ENCODE measurements at regions not wholly inside any gene's neighbourhood (a gene's known extent, or its start where the extent isn't known, plus 50 kb on each side); places are given as distances from the start of the nearest gene placed in this dataset.

DNA sequence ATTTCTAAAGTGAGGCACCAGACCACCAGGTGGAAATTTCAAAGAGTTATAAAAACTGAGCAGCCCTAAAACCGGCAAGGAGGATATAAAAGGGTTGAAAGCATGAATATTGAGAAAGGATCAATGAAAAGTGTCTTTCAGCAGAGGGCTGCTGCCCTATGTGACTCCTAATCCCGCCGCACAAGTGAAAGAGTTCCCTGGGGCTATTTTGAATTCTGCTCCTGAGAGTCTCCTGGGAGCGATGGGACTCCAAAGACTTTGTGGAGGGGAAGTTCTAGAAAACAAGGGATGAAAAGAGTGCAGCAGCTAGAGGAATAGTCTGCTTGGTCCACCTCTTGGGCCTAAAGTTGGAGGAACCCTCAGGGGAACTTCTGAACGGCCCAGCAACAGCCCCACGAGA, 205.2 kb downstream of the SP3 start:
- Histone ChIP-seq H3K4me3 (ENCODE audit: low read length) (no peak overlapping the region), H3K9me3 (ENCODE audit: control insufficient read depth in 2 of 3, low read length in 3 of 3) (no peaks in the 10 kb centered on the region), H3K27ac (ENCODE audit: low read depth, low read length) (no peak overlapping the region), H3K36me3 (ENCODE audit: control insufficient read depth in 2 of 3, insufficient read depth in 3 of 3, low read length in 3 of 3) (no peaks in the 10 kb centered on the region), H3K27me3 (ENCODE audit: control insufficient read depth in 2 of 2, insufficient read depth in 2 of 2, low read length in 2 of 2) (peaks cover 0 to 4% of the 10 kb centered on the region in 2 donors), H3K4me1 (ENCODE audit: control insufficient read depth in 2 of 2, insufficient read depth in 2 of 2, low read length in 2 of 2) (no peaks in the 10 kb centered on the region)
- Mint-ChIP-seq H3K27me3 (peaks cover 0 to 28% (median 8%) of the 10 kb centered on the region in 5 donors), H3K4me3 (no peak overlapping the region), H3K9me3 (no peaks in the 10 kb centered on the region), H3K27ac (no peak overlapping the region), H3K4me1 (no peaks in the 10 kb centered on the region), H3K36me3 (no peaks in the 10 kb centered on the region)
- POLR2A ChIA-PET: no interaction called here
- DNase-seq: no peak
- ATAC-seq: no peak
- CTCF ChIA-PET: no interaction called here
- intact Hi-C loops (cut with micrococcal nuclease): no loop called here

DNA sequence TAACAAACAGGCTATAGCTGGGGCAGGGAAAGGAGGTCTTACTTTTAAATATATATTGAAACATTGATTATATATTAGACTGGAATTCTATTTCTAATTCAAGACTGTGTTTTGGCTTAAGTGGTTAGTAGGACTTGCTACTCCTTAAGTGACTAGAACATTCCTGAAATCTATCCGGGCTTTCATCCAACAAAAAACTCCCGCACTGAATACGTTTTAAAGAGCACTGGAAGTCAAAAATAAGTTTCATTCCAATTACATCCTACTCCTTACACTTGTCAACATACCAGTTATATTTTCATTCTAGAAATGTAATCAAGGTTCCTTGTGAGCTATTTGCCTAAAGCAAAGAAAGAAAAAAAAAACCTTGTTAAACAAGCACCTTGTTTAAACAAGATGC, 204.6 kb downstream of the SP3 start:
- DNase-seq (no peak), ATAC-seq (no peak)
- Histone ChIP-seq H3K36me3 (ENCODE audit: control insufficient read depth in 2 of 3, insufficient read depth in 3 of 3, low read length in 3 of 3) (no peaks in the 10 kb centered on the region), H3K4me3 (ENCODE audit: low read length) (no peak overlapping the region), H3K27ac (ENCODE audit: low read depth, low read length) (no peak overlapping the region), H3K4me1 (ENCODE audit: control insufficient read depth in 2 of 2, insufficient read depth in 2 of 2, low read length in 2 of 2) (no peaks in the 10 kb centered on the region), H3K27me3 (ENCODE audit: control insufficient read depth in 2 of 2, insufficient read depth in 2 of 2, low read length in 2 of 2) (peaks cover 0 to 4% of the 10 kb centered on the region in 2 donors), H3K9me3 (ENCODE audit: control insufficient read depth in 2 of 3, low read length in 3 of 3) (no peaks in the 10 kb centered on the region)
- H3K27ac Mint-ChIP-seq: no peak overlapping the region
- H3K36me3 Mint-ChIP-seq: no peaks in the 10 kb centered on the region
- CTCF ChIA-PET: no interaction called here
- POLR2A ChIA-PET: no interaction called here
- peaks cover 0 to 28% (median 8%) of the 10 kb centered on the region in 5 donors for H3K27me3 Mint-ChIP-seq
- H3K9me3 Mint-ChIP-seq: no peaks in the 10 kb centered on the region
- no peak overlapping the region for H3K4me3 Mint-ChIP-seq
- no peaks in the 10 kb centered on the region for H3K4me1 Mint-ChIP-seq
- intact Hi-C loops (cut with micrococcal nuclease): no loop called here

GRCh38 chr2:173761603-173762119, 203.5 kb downstream of the SP3 start:
- H3K4me1 Mint-ChIP-seq: no peaks in the 10 kb centered on the region
- ChIA-PET CTCF (no interaction called here), POLR2A (no interaction called here)
- H3K9me3 ChIP-seq (ENCODE audit: control insufficient read depth in 2 of 3, low read length in 3 of 3): no peaks in the 10 kb centered on the region
- no peaks in the 10 kb centered on the region for H3K36me3 ChIP-seq (ENCODE audit: control insufficient read depth in 2 of 3, insufficient read depth in 3 of 3, low read length in 3 of 3)
- no peak for ATAC-seq
- peaks cover 0 to 4% of the 10 kb centered on the region in 2 donors for H3K27me3 ChIP-seq (ENCODE audit: control insufficient read depth in 2 of 2, insufficient read depth in 2 of 2, low read length in 2 of 2)
- H3K36me3 Mint-ChIP-seq: no peaks in the 10 kb centered on the region
- peaks cover 0 to 28% (median 8%) of the 10 kb centered on the region in 5 donors for H3K27me3 Mint-ChIP-seq
- no peaks in the 10 kb centered on the region for H3K4me1 ChIP-seq (ENCODE audit: control insufficient read depth in 2 of 2, insufficient read depth in 2 of 2, low read length in 2 of 2)
- H3K9me3 Mint-ChIP-seq: no peaks in the 10 kb centered on the region
- intact Hi-C loops (cut with micrococcal nuclease): no loop called here
- H3K4me3 ChIP-seq (ENCODE audit: low read length): no peak overlapping the region
- no peak overlapping the region for H3K27ac ChIP-seq (ENCODE audit: low read depth, low read length)
- no peak overlapping the region for H3K4me3 Mint-ChIP-seq
- DNase-seq: no peak
- no peak overlapping the region for H3K27ac Mint-ChIP-seq

DNA sequence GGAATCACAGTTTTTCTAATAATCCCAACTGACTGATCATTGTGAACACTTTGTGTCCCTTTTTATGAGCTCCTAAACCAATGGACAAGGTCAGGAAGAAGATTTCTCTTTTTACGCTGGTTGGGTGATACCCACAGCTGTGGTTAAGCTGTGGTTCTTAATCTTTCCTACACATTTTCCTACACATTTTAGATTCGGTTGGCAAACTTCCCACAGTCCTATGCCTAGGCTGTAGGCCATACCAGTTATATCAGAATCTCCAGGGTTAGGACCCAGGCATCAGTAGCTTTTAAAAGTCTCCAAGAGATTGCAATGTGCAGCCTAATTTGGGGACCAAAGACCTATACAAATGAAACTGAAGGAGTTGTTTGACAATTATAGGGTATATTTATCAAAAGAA, 203.0 kb downstream of the SP3 start:
- Mint-ChIP-seq H3K36me3 (no peaks in the 10 kb centered on the region), H3K4me1 (no peaks in the 10 kb centered on the region), H3K27ac (no peak overlapping the region), H3K9me3 (no peaks in the 10 kb centered on the region), H3K27me3 (peaks cover 0 to 28% (median 11%) of the 10 kb centered on the region in 5 donors), H3K4me3 (no peak overlapping the region)
- Histone ChIP-seq H3K27ac (ENCODE audit: low read depth, low read length) (no peak overlapping the region), H3K4me3 (ENCODE audit: low read length) (no peak overlapping the region), H3K9me3 (ENCODE audit: control insufficient read depth in 2 of 3, low read length in 3 of 3) (no peaks in the 10 kb centered on the region), H3K4me1 (ENCODE audit: control insufficient read depth in 2 of 2, insufficient read depth in 2 of 2, low read length in 2 of 2) (no peaks in the 10 kb centered on the region), H3K27me3 (ENCODE audit: control insufficient read depth in 2 of 2, insufficient read depth in 2 of 2, low read length in 2 of 2) (peaks cover 0 to 4% of the 10 kb centered on the region in 2 donors), H3K36me3 (ENCODE audit: control insufficient read depth in 2 of 3, insufficient read depth in 3 of 3, low read length in 3 of 3) (no peaks in the 10 kb centered on the region)
- DNase-seq (no peak), ATAC-seq (no peak)
- CTCF ChIA-PET: no interaction called here
- intact Hi-C loops (cut with micrococcal nuclease): no loop called here
- POLR2A ChIA-PET: interaction anchor here (0.7 kb wide), 1 partner anchor 9 kb away, joined by 3 read pairs; no protein-coding TSS in a partner anchor

DNA sequence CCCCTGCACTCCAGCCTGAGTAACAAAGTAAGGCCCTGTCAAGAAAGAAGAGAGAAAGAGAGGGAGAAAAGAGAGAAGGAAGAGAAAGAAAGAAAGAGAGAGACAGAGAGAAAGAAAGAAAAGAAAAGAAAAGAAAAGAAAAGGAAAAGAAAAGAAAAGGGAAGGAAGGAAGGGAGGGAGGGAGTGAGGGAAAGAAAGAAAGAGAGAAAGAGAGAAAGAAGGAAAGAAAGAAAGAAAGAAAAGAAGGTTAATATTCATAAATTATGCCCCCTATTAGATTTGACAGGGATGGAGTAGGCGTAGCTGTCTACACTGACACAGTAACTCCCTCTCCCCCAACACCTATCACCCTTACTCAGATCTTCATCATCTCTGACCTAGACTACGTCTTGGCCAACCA, 202.3 kb downstream of the SP3 start:
- H3K4me1 Mint-ChIP-seq: no peaks in the 10 kb centered on the region
- intact Hi-C loops (cut with micrococcal nuclease): no loop called here
- H3K27me3 Mint-ChIP-seq: peaks cover 0 to 28% (median 5%) of the 10 kb centered on the region in 5 donors
- Histone ChIP-seq H3K36me3 (ENCODE audit: control insufficient read depth in 2 of 3, insufficient read depth in 3 of 3, low read length in 3 of 3) (no peaks in the 10 kb centered on the region), H3K4me3 (ENCODE audit: low read length) (no peak overlapping the region), H3K9me3 (ENCODE audit: control insufficient read depth in 2 of 3, low read length in 3 of 3) (no peaks in the 10 kb centered on the region), H3K27ac (ENCODE audit: low read depth, low read length) (no peak overlapping the region), H3K4me1 (ENCODE audit: control insufficient read depth in 2 of 2, insufficient read depth in 2 of 2, low read length in 2 of 2) (no peaks in the 10 kb centered on the region), H3K27me3 (ENCODE audit: control insufficient read depth in 2 of 2, insufficient read depth in 2 of 2, low read length in 2 of 2) (peaks cover 0 to 1% of the 10 kb centered on the region in 2 donors)
- ChIA-PET CTCF (no interaction called here), POLR2A (interaction anchor here (0.7 kb wide), 1 partner anchor 8 kb away, joined by 3 read pairs; no protein-coding TSS in a partner anchor)
- ATAC-seq (no peak), DNase-seq (no peak)
- H3K36me3 Mint-ChIP-seq: no peaks in the 10 kb centered on the region
- no peak overlapping the region for H3K27ac Mint-ChIP-seq
- H3K4me3 Mint-ChIP-seq: no peak overlapping the region
- H3K9me3 Mint-ChIP-seq: no peaks in the 10 kb centered on the region

DNA sequence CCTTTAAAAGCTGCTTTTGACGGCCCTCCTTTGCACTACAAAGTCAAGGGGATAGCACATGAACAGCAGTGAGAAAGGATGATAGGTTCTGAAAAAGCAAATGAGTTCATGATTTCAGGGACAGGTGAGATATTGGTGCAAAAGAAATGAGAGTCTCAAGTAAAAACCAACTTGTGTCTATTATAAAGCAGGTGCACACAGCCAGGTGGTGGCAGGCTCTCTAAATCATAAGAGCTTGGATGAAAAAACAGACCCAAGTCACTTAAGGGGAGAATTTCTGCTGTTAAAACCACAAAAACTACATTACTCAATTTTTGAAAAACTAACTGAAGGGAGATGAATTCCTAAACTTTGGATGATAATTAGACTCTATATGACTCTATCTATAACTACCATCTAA, 201.5 kb downstream of the SP3 start:
- Histone ChIP-seq H3K27ac (ENCODE audit: low read depth, low read length) (no peak overlapping the region), H3K4me1 (ENCODE audit: control insufficient read depth in 2 of 2, insufficient read depth in 2 of 2, low read length in 2 of 2) (no peaks in the 10 kb centered on the region), H3K36me3 (ENCODE audit: control insufficient read depth in 2 of 3, insufficient read depth in 3 of 3, low read length in 3 of 3) (no peaks in the 10 kb centered on the region), H3K4me3 (ENCODE audit: low read length) (no peak overlapping the region), H3K27me3 (ENCODE audit: control insufficient read depth in 2 of 2, insufficient read depth in 2 of 2, low read length in 2 of 2) (no peaks in the 10 kb centered on the region), H3K9me3 (ENCODE audit: control insufficient read depth in 2 of 3, low read length in 3 of 3) (no peaks in the 10 kb centered on the region)
- Mint-ChIP-seq H3K27me3 (peaks cover 0 to 28% (median 4%) of the 10 kb centered on the region in 5 donors), H3K9me3 (no peaks in the 10 kb centered on the region), H3K4me3 (no peak overlapping the region), H3K27ac (no peak overlapping the region), H3K36me3 (no peaks in the 10 kb centered on the region), H3K4me1 (no peaks in the 10 kb centered on the region)
- intact Hi-C loops (cut with micrococcal nuclease): no loop called here
- DNase-seq (no peak), ATAC-seq (no peak)
- POLR2A ChIA-PET: no interaction called here
- CTCF ChIA-PET: no interaction called here

DNA sequence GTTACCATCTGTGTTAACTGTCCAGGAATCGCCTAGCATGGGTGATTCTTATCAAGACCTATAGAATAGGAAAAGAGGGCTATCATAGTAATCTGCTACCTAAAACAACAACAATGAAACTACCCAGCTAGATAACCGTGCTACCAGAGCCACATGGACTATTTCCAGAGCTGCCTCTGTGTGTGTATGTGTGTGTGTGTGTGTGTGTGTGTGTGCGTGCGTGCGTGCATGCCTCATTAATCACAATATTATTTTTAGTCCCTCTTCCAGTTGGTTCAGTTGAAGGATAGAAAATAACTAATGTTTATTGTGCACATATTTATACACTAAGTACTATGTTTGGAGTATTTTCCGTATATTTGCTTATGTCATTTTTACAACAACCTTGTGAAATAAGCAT, 201.1 kb downstream of the SP3 start:
- DNase-seq (no peak), ATAC-seq (no peak)
- H3K4me3 ChIP-seq (ENCODE audit: low read length): no peak overlapping the region
- no peaks in the 10 kb centered on the region for H3K4me1 ChIP-seq (ENCODE audit: control insufficient read depth in 2 of 2, insufficient read depth in 2 of 2, low read length in 2 of 2)
- POLR2A ChIA-PET: no interaction called here
- H3K36me3 ChIP-seq (ENCODE audit: control insufficient read depth in 2 of 3, insufficient read depth in 3 of 3, low read length in 3 of 3): no peaks in the 10 kb centered on the region
- Mint-ChIP-seq H3K4me1 (no peaks in the 10 kb centered on the region), H3K4me3 (no peak overlapping the region), H3K27ac (no peak overlapping the region), H3K36me3 (no peaks in the 10 kb centered on the region), H3K9me3 (no peaks in the 10 kb centered on the region), H3K27me3 (peaks cover 0 to 29% (median 4%) of the 10 kb centered on the region in 5 donors)
- no peak overlapping the region for H3K27ac ChIP-seq (ENCODE audit: low read depth, low read length)
- CTCF ChIA-PET: no interaction called here
- H3K9me3 ChIP-seq (ENCODE audit: control insufficient read depth in 2 of 3, low read length in 3 of 3): no peaks in the 10 kb centered on the region
- H3K27me3 ChIP-seq (ENCODE audit: control insufficient read depth in 2 of 2, insufficient read depth in 2 of 2, low read length in 2 of 2): no peaks in the 10 kb centered on the region
- intact Hi-C loops (cut with micrococcal nuclease): no loop called here

Data from naive thymus-derived CD4-positive, alpha-beta T cell (primary cell).